HL-60/S4 (cell line): ENCODE measurements at regions not wholly inside any gene's neighbourhood (a gene's known extent, or its start where the extent isn't known, plus 50 kb on each side); places are given as distances from the start of the nearest gene placed in this dataset.
"Not testable (repeated sequence)": the region's sequence is repeated elsewhere in the genome, so short reads cannot be mapped to it uniquely, and the experiment has no call there.

ENCODE experiments used
- in situ Hi-C: fragments of 300-500 bp; cut with MboI; formaldehyde crosslinking; loops from 2 replicates; pipeline ENCODE4 v1.14.3; 2022; ENCODE audit warnings: low sequenced_read_pairs

DNA sequence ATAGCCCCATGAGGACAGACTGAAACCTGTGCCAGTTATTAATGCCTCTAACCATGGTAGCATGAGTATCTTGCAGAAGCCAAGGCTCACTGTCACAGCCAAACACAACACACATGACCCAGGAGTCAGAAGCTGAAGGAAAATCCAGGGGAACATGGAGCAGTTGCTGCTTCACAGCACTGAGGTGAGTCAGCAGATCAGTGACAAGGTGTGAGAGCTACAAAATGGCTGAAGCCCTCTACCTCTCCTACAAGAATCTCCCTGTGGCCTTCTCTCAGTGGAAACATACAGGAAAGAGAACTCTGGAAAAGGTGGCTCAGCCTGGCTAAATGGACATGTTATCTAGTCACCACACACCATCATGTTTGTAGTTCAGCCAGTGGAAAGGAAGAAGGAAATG lies 93.5 kb downstream of the NAB1 start:
- in situ Hi-C loops: no loop called here

DNA sequence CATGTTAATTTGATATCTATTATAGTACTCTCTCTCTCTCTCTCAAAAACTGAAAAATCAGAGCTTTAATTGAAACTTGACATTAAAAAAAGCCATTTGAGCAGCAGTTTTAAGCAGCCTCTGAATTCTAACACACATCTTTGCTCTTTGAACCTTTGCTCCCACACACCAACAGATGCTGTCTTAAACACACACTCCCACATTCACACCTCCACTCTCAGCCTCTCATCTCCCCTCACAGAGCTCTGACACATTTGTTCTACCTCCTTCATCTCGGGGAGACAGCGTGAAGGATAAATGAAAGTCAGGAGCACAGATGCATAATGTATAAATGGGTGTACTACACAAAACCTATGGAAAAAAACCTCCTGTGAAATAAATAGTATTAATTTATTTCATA lies 95.2 kb downstream of the NAB1 start:
- in situ Hi-C loops: no loop called here

- in situ Hi-C loops: no loop called here
Observed at GRCh38 chr2:190746971-190747761, 98.3 kb downstream of the NAB1 start.

GRCh38 chr2:190748966-190749365 lies 100.1 kb downstream of the NAB1 start:
- in situ Hi-C loops: no loop called here

DNA sequence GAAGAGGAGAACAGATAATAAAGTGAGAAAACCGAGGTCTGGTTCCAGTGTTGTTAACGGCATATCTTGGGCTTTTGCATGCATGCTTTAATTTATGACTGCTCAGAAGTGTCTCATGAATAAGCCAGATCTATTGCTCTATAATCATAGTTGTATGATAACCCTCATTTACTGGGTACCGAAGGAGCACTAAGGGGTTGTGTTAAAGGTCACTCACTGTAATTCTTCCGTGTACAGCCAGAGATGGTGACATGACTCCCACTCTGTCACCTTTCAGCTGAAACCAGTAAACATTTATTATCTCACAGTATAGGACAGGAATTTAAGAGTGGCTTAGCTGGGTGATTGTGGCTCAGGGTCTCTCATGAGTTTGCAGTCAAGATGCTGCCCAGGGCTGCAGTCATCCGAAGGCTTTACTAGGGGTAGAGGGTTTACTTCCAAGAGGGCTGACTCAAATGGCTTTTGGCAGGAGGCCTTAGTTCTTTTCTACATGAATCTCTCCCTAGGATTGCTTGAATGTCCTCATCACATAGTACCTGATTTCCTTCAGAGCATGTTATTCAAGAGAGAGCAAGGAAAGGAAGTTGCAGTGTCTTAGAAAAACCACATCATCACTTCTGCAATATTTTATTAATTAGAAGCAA lies 107.0 kb downstream of the NAB1 start:
- in situ Hi-C loops: no loop called here

DNA sequence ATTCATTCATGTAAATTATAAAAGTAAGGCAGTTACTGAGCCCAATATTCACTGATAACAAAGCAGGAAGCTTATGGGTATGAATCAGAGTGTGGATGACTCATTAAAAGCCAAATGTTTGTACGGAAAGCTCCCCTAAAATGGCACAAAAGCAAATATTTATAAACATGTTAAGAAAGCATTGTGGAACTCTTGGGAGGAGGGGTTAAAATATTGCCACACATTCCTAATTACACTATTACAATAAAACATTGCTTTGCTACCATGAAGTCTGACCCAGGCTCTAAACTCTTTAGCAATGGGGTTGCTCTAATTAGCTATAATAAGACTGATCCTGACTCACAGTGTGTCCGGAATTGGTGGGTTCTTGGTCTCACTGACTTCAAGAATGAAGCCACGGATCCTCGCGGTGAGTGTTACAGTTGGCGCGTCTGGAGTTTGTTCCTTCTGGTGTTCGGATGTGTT lies 110.9 kb downstream of the NAB1 start:
- in situ Hi-C loops: no loop called here

GRCh38 chr2:190760353-190761150 lies 111.7 kb downstream of the NAB1 start:
- in situ Hi-C loops: not testable (repeated sequence)

DNA sequence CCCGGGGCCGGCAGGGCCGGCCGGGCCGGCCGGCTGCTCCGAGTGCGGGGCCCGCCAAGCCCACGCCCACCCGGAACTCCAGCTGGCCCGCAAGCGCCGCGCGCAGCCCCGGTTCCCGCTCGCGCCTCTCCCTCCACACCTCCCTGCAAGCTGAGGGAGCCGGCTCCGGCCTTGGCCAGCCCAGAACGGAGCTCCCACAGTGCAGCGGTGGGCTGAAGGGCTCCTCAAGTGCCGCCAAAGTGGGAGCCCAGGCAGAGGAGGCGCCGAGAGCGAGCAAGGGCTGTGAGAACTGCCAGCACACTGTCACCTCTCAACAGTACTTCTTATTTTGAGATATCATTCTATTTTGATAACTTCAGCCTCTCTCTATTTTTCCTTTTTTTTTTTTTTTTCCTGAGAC lies 112.3 kb downstream of the NAB1 start:
- in situ Hi-C loops: not testable (repeated sequence)

GRCh38 chr2:190762566-190762965 lies 113.7 kb downstream of the NAB1 start:
- in situ Hi-C loops: no loop called here

- in situ Hi-C loops: no loop called here
Observed at GRCh38 chr2:190763100-190763499, 114.2 kb downstream of the NAB1 start.

DNA sequence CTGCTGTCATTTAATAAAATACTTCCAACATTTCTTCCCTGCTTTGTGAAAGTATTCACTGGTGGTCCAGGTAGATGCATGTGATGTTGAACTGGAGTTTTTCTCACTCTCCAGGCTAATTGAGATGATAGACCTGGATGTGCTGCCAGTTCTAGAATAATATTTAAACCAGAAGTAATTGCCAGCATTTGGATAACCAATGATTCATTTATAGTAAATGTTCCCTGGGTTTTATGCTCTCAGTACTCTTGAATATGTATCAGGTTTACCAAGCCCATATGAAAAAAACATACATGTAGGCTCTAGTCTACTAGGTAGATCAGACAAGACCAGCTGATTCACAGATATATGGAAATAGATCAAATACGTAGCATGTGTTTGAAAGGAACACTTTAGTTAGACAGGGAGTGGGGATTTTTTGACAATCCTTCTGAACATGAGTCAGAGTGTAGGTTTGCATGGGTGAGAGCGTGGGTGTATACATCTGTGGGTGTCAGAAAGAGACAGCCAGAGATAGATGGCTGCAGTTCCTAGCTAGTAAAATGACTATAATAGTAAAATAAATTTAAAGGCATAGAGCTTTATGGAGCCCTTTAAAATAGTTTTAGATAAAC lies 115.1 kb downstream of the NAB1 start:
- in situ Hi-C loops: no loop called here

DNA sequence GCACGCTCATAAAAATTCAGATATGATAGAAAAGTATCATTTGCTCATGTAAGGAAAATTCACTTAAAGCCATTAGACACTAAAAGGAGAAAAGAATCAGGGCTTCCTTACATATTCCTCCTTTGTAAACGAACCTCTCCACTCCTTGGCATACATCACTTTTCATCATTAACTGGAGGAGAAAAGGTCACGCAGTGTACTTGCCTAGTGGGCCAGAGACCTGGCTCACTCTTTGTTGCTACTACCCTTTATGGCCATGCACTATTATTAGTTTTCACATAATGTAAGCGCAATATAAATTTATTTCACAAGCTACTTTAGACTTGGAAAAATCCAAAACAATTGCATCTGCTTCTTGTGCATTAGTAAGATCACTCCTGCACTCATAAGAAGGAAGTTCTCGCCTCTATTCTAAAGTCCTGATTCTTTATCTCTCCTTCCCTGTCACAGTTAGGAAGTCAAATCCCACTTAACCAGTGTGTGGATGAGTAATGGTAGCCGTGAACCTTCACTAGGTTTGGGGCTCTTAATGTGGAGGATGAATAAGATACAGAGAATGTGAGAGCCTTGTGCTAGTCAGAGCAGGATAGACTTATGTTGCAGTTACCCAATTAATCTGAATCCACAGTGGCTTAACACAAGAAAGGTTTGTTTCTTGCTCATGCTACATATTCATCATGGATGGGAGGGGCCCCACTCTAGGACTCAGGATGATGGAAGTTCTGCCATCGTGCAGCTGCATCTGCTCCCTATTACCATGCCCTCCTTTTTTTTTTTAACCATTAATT lies 115.0 kb upstream of the GLS start:
- in situ Hi-C loops: no loop called here

GRCh38 chr2:190766174-190766572 lies 114.4 kb upstream of the GLS start:
- in situ Hi-C loops: no loop called here

DNA sequence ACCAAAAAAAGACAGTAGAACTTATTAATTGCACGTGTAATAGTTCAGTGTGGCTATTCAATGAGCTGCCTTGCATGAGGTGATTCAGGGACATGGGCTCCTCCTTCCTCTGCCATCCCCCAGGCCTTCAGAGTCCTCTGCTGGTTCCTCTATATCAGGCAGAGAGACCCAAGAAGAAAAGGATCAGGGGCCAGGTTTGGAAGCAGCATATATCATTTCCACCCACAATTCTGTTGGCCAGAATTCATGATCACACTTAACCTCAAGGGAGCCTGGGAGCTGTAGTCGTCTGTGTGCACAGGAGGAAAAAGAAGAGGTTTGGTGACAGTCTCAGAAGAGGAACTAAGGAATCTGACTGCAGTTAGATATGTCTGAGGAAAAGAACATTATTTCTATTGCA lies 114.0 kb upstream of the GLS start:
- in situ Hi-C loops: no loop called here

GRCh38 chr2:190767821-190768220 lies 112.8 kb upstream of the GLS start:
- in situ Hi-C loops: no loop called here

DNA sequence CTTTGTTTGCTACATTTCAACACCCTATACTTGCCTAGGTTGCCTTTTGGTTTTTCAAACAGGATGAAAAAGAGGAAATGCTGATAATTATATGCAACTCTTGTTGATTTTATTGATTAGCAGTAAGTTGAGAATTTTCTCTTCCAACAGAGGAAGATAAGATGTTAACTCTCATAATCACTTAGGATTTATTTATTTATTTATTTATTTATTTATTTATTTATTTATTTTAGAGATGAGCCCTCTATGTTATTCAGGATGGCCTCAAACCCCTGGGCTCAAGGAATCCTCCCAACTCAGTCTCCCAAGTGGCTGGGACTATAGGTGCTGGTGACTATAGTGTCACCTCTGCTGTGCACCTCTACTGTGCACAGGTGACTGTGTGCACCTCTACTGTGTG lies 111.4 kb upstream of the GLS start:
- in situ Hi-C loops: no loop called here

- in situ Hi-C loops: no loop called here
Observed at GRCh38 chr2:190771726-190772125, 108.9 kb upstream of the GLS start.

- in situ Hi-C loops: loop anchor here (25.0 kb wide), 2 partner anchors 382 to 732 kb away; partner anchors contain the start of gene STAT4
Observed at GRCh38 chr2:190780594-190780993, 100.0 kb upstream of the GLS start.

DNA sequence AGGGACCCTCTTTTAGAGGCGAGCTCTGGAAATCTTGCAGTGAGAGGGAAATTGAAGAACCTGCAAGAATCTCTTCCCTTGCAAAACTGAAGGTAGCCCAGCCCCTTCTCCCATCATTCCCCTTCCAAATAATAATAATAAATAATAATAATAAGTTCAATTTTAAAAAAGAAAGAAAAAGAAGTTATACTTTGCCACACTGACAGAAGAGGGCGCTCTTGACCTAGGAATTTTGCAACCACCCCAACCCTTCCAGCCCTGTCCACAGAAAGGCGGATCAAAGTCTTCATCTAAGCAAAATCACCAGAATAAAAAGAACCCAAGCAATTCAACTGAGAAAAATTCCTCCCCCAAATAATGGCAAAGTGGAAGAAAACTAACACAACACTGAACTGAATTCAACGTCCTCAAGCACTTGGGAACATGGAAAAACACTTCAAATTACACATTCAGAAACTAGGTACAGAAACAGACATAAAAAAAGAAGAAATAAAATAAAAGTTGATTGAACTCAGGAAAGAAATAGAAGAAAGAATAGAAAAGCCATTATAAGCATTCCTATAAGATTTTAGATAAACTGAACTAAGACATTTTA lies 98.9 kb upstream of the GLS start:
- in situ Hi-C loops: loop anchor here (25.0 kb wide), 2 partner anchors 381 to 731 kb away; partner anchors contain the start of gene STAT4

DNA sequence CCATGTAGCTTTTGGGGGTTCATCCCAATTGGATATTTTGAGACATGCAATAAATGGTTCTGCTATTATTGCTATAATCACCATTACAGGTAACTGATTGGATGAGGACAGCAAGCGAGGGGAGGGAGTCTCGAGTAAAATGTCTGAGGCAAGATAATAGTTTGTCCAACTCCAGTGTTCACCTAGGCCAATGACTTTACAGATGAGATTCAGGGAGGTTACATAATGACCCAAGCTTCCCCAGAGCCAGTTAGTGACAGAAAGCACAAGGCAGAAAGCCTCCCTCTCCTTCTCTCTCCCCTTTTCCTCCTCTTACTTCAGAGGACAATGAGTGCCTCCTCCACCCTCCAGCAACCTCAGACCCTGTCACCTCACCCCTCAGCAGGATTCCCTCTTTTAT lies 98.4 kb upstream of the GLS start:
- in situ Hi-C loops: loop anchor here (25.0 kb wide), 2 partner anchors 380 to 730 kb away; partner anchors contain the start of gene STAT4
